ENCODE measurements at regions not wholly inside any gene's neighbourhood (a gene's known extent, or its start where the extent isn't known, plus 50 kb on each side); places are given as distances from the start of the nearest gene placed in this dataset.

DNA sequence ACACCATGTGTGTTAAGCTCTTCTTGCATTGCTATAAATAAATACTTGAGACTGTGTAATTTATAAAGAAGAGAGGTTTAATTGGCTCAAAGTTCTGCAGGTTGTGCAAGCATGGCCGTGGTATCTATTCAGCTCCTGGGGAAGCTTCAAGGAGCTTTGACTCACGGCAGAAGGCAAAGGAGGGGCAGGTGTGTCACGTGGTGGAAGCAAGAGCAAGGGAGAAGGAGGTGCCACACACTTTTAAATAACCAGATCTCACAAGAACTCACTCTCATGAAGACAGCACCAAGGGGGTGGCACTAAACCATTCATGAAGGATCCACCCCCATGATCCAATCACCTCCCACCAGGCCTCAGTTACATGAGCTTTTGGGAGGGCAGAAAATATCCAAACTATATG lies 193.7 kb downstream of the ERMARD start (continued):
- TF ChIP-seq, protein P1, sequence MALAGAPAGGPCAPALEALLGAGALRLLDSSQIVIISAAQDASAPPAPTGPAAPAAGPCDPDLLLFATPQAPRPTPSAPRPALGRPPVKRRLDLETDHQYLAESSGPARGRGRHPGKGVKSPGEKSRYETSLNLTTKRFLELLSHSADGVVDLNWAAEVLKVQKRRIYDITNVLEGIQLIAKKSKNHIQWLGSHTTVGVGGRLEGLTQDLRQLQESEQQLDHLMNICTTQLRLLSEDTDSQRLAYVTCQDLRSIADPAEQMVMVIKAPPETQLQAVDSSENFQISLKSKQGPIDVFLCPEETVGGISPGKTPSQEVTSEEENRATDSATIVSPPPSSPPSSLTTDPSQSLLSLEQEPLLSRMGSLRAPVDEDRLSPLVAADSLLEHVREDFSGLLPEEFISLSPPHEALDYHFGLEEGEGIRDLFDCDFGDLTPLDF (CRISPR knock-in tag; IDR thresholded peaks at IDR 0.05) = no peak

DNA sequence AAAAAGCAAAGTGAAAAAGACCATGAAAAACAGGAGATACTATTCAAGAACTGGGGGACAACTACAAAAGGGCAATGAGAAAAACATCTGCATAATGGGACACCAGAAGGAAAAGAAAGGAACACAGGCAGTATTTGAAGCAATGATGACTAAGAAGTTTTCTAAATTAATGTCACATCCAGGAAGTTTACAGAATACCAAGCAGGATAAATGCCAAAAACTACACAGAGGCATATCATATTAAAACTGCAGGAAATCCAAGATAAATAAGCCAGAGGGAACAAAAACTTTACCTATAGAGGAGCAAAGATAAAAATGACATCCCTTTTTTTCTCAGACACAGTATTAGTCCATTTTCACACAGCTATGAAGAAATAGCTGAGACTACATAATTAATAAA lies 193.0 kb downstream of the ERMARD start:
- H3K27ac Mint-ChIP-seq = no peak overlapping the region
- peaks cover 22% of the 10 kb centered on the region for H3K9me3 Mint-ChIP-seq
- no peak overlapping the region for H3K4me3 Mint-ChIP-seq
- peaks cover 3% of the 10 kb centered on the region; the same call in 1 of the 2 replicates for H3K36me3 Mint-ChIP-seq
- DNase-seq (ENCODE audit: low spot score) = no peak
- ATAC-seq = no peak
- POLR2A ChIA-PET = no interaction called here
- no peaks in the 10 kb centered on the region for H3K4me1 Mint-ChIP-seq
- TF ChIP-seq CREB1 (CRISPR knock-in tag; IDR thresholded peaks at IDR 0.05) (no peak), ELF4 (CRISPR knock-in tag; IDR thresholded peaks at IDR 0.05; ENCODE audit: low read depth) (no peak), MYBL2 (CRISPR knock-in tag; IDR thresholded peaks at IDR 0.05) (no peak), GABPB1 (CRISPR knock-in tag; IDR thresholded peaks at IDR 0.05) (no peak), ZMAT4 (CRISPR knock-in tag; IDR thresholded peaks at IDR 0.05) (no peak), SMAD3 (CRISPR knock-in tag; IDR thresholded peaks at IDR 0.05; ENCODE audit: borderline replicate concordance) (no peak), RORB (CRISPR knock-in tag; IDR thresholded peaks at IDR 0.05) (no peak), RELA (CRISPR knock-in tag; IDR thresholded peaks at IDR 0.05; ENCODE audit: borderline replicate concordance) (no peak), NFYB (CRISPR knock-in tag; conservative IDR thresholded peaks at IDR 0.05; ENCODE audit: low read depth) (no peak)
- TF ChIP-seq, protein P2, sequence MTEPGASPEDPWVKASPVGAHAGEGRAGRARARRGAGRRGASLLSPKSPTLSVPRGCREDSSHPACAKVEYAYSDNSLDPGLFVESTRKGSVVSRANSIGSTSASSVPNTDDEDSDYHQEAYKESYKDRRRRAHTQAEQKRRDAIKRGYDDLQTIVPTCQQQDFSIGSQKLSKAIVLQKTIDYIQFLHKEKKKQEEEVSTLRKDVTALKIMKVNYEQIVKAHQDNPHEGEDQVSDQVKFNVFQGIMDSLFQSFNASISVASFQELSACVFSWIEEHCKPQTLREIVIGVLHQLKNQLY (CRISPR knock-in tag; IDR thresholded peaks at IDR 0.05) = no peak
- TF ChIP-seq, protein P3, sequence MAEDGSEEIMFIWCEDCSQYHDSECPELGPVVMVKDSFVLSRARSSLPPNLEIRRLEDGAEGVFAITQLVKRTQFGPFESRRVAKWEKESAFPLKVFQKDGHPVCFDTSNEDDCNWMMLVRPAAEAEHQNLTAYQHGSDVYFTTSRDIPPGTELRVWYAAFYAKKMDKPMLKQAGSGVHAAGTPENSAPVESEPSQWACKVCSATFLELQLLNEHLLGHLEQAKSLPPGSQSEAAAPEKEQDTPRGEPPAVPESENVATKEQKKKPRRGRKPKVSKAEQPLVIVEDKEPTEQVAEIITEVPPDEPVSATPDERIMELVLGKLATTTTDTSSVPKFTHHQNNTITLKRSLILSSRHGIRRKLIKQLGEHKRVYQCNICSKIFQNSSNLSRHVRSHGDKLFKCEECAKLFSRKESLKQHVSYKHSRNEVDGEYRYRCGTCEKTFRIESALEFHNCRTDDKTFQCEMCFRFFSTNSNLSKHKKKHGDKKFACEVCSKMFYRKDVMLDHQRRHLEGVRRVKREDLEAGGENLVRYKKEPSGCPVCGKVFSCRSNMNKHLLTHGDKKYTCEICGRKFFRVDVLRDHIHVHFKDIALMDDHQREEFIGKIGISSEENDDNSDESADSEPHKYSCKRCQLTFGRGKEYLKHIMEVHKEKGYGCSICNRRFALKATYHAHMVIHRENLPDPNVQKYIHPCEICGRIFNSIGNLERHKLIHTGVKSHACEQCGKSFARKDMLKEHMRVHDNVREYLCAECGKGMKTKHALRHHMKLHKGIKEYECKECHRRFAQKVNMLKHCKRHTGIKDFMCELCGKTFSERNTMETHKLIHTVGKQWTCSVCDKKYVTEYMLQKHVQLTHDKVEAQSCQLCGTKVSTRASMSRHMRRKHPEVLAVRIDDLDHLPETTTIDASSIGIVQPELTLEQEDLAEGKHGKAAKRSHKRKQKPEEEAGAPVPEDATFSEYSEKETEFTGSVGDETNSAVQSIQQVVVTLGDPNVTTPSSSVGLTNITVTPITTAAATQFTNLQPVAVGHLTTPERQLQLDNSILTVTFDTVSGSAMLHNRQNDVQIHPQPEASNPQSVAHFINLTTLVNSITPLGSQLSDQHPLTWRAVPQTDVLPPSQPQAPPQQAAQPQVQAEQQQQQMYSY (CRISPR knock-in tag; IDR thresholded peaks at IDR 0.05) = no peak
- TF ChIP-seq, protein P4, sequence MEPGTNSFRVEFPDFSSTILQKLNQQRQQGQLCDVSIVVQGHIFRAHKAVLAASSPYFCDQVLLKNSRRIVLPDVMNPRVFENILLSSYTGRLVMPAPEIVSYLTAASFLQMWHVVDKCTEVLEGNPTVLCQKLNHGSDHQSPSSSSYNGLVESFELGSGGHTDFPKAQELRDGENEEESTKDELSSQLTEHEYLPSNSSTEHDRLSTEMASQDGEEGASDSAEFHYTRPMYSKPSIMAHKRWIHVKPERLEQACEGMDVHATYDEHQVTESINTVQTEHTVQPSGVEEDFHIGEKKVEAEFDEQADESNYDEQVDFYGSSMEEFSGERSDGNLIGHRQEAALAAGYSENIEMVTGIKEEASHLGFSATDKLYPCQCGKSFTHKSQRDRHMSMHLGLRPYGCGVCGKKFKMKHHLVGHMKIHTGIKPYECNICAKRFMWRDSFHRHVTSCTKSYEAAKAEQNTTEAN (CRISPR knock-in tag; IDR thresholded peaks at IDR 0.05) = no peak
- H3K27me3 Mint-ChIP-seq (ENCODE audit: low read depth) = peaks cover 19% of the 10 kb centered on the region
- CTCF ChIA-PET = no interaction called here

DNA sequence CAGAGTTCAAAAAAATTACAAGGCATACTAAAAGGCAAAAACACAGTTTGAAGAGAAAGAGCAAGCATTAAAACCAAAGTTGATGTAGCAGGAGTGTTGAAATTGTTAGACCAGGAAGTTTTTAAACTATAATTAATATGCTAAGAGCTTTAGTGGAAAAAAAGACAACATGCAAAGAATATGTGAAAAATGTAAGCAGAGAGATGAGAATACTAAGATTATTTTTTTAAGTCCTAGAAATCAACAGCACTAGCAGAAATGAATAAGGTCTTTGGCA lies 192.6 kb downstream of the ERMARD start:
- peaks cover 22% of the 10 kb centered on the region for H3K9me3 Mint-ChIP-seq
- POLR2A ChIA-PET = no interaction called here
- ATAC-seq (no peak), DNase-seq (ENCODE audit: low spot score) (no peak)
- H3K4me3 Mint-ChIP-seq = no peak overlapping the region
- no peaks in the 10 kb centered on the region for H3K4me1 Mint-ChIP-seq
- peaks cover 3% of the 10 kb centered on the region; the same call in 1 of the 2 replicates for H3K36me3 Mint-ChIP-seq
- peaks cover 23% of the 10 kb centered on the region for H3K27me3 Mint-ChIP-seq (ENCODE audit: low read depth)
- no peak overlapping the region for H3K27ac Mint-ChIP-seq
- CTCF ChIA-PET = interaction anchor here (1.2 kb wide), 1 partner anchor 153 kb away, joined by 4 read pairs; no protein-coding TSS in a partner anchor
- no peak for TF ChIP-seq CTCF (IDR thresholded peaks at IDR 0.05)
- TF ChIP-seq NFATC4 (CRISPR knock-in tag; IDR thresholded peaks at IDR 0.05) = no peak
- no peak for TF ChIP-seq GTF2I (CRISPR knock-in tag; conservative IDR thresholded peaks at IDR 0.05)
- TF ChIP-seq USF2 (CRISPR knock-in tag; IDR thresholded peaks at IDR 0.05) = no peak
- TF ChIP-seq SMAD4 (CRISPR knock-in tag; IDR thresholded peaks at IDR 0.05) = no peak
- no peak for TF ChIP-seq FOXJ3 (CRISPR knock-in tag; IDR thresholded peaks at IDR 0.05; ENCODE audit: borderline replicate concordance)
- TF ChIP-seq E2F4 (CRISPR knock-in tag; IDR thresholded peaks at IDR 0.05; ENCODE audit: borderline replicate concordance, low read depth) = no peak
- TF ChIP-seq FOXP1 (CRISPR knock-in tag; IDR thresholded peaks at IDR 0.05; ENCODE audit: borderline replicate concordance) = no peak
- TF ChIP-seq IRF2 (CRISPR knock-in tag; IDR thresholded peaks at IDR 0.05; ENCODE audit: borderline replicate concordance, low read depth) = no peak
- no peak for TF ChIP-seq RELA (CRISPR knock-in tag; IDR thresholded peaks at IDR 0.05; ENCODE audit: borderline replicate concordance)
- no peak for TF ChIP-seq KAT7 (CRISPR knock-in tag; IDR thresholded peaks at IDR 0.05; ENCODE audit: borderline replicate concordance)
- no peak for TF ChIP-seq ZNF263 (CRISPR knock-in tag; IDR thresholded peaks at IDR 0.05; ENCODE audit: low read depth)

Data from WTC11 (cell line).